Uterus (tissue), 3 donors: ENCODE measurements at regions not wholly inside any gene's neighbourhood (a gene's known extent, or its start where the extent isn't known, plus 50 kb on each side); places are given as distances from the start of the nearest gene placed in this dataset.

Source experiments
- DNase-seq, 2 donors: peaks; one replicate each; pipeline ENCODE4 v3.0.0-alpha.2; 2019 to 2020
- H3K27ac ChIP-seq, 2 donors: fragments of 200-600 bp; sonication (generic); 1 replicate in 1 of 2; 2 replicates in 1 of 2; pipeline ENCODE4 v1.5.1; 2016 to 2018
- H3K27me3 ChIP-seq, 2 donors: fragments of 200-600 bp; sonication (generic); one replicate each; pipeline ENCODE4 v1.5.1; 2018 to 2019; ENCODE audit warnings: control low read depth in 1 of 2
- H3K36me3 ChIP-seq, 2 donors: fragments of 200-600 bp; sonication (generic); one replicate each; pipeline ENCODE4 v1.5.1; 2019; ENCODE audit warnings: control low read depth in 1 of 2
- H3K4me1 ChIP-seq, 2 donors: fragments of 200-600 bp; sonication (generic); one replicate each; pipeline ENCODE4 v1.5.1; 2018 to 2019; ENCODE audit warnings: control low read depth in 1 of 2
- H3K4me3 ChIP-seq, 2 donors: fragments of 200-600 bp; sonication (generic); 1 replicate in 1 of 2; 2 replicates in 1 of 2; pipeline ENCODE4 v1.5.1; 2018 to 2019; ENCODE audit warnings: mild to moderate bottlenecking in 1 of 2
- H3K9me3 ChIP-seq, 2 donors: fragments of 200-600 bp; sonication (generic); one replicate each; pipeline ENCODE4 v1.5.1; 2019; ENCODE audit warnings: control low read depth in 1 of 2
- POLR2A ChIP-seq, 2 donors: fragments of 450-650 bp; IDR thresholded peaks; one replicate each; pipeline ENCODE4 v1.6.1; 2016; ENCODE audit warnings: antibody characterized with exemption in 2 of 2, mild to moderate bottlenecking in 1 of 2, moderate library complexity in 1 of 2
- intact Hi-C: fragments of 100-400 bp; cut with DNase I; formaldehyde crosslinking; loops from one replicate; pipeline ENCODE4 v1.15.1; 2023; ENCODE audit warnings: low total_unique reads
- TF ChIP-seq, protein P1 (sequence below), 4 experiments: fragments of 200-600 bp in 2 of 4; fragments of 450-650 bp in 2 of 4; sonication (generic) in 2 of 4; IDR thresholded peaks; one replicate each; pipeline ENCODE4 v1.5.1; 2016 to 2019; ENCODE audit warnings: antibody characterized with exemption in 4 of 4, mild to moderate bottlenecking in 2 of 4, moderate library complexity in 1 of 4
- donor health status: DM: yes; HTN: yes; CAD: no.

GRCh38 chr14:81990312-81990761, 456.7 kb upstream of the SEL1L start:
- intact Hi-C loops, result no loop called here
- DNase-seq, result peak in 1 of 2 donors; percentile 17
- H3K36me3 ChIP-seq, result no peaks in the 10 kb centered on the region

DNA sequence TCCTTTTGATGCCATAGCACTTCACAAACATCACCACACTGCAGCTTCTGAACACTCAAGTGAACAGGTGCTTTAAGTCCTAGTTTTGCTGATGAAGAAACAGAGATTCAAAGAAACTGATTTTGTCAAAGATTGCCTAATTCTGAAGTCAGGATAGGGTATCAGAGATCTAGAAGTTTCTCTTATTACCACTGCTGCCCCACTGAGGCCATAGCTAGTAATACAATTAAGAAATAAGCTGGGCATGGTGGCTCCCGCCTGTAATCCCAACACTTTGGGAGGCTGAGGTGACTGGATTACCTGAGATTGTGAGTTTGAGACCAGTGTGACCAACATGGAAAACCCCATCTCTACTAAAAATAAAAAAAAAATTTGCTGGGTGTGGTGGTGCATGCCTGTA, 458.3 kb upstream of the SEL1L start:
- Histone ChIP-seq H3K9me3 (no peaks in the 10 kb centered on the region), H3K4me1 (no peaks in the 10 kb centered on the region), H3K4me3 (no peak overlapping the region), H3K36me3 (no peaks in the 10 kb centered on the region), H3K27me3 (no peaks in the 10 kb centered on the region), H3K27ac (no peak overlapping the region)
- intact Hi-C loops, result no loop called here
- no peak for DNase-seq
- TF ChIP-seq, protein P1, sequence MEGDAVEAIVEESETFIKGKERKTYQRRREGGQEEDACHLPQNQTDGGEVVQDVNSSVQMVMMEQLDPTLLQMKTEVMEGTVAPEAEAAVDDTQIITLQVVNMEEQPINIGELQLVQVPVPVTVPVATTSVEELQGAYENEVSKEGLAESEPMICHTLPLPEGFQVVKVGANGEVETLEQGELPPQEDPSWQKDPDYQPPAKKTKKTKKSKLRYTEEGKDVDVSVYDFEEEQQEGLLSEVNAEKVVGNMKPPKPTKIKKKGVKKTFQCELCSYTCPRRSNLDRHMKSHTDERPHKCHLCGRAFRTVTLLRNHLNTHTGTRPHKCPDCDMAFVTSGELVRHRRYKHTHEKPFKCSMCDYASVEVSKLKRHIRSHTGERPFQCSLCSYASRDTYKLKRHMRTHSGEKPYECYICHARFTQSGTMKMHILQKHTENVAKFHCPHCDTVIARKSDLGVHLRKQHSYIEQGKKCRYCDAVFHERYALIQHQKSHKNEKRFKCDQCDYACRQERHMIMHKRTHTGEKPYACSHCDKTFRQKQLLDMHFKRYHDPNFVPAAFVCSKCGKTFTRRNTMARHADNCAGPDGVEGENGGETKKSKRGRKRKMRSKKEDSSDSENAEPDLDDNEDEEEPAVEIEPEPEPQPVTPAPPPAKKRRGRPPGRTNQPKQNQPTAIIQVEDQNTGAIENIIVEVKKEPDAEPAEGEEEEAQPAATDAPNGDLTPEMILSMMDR (IDR thresholded peaks at IDR 0.05), result no peak
- TF ChIP-seq POLR2A (IDR thresholded peaks at IDR 0.05), result no peak

More at GRCh38 chr14:81990312-81990761, 456.7 kb upstream of the SEL1L start:
- TF ChIP-seq, protein P1 (IDR thresholded peaks at IDR 0.05), result peak; percentile 67 to 82 (median 78)
- no peak for TF ChIP-seq POLR2A (IDR thresholded peaks at IDR 0.05)
- no peaks in the 10 kb centered on the region for H3K27me3 ChIP-seq
- no peak overlapping the region for H3K27ac ChIP-seq
- no peaks in the 10 kb centered on the region for H3K9me3 ChIP-seq
- no peak overlapping the region for H3K4me3 ChIP-seq
- H3K4me1 ChIP-seq, result no peaks in the 10 kb centered on the region

- no peak for DNase-seq
- TF ChIP-seq POLR2A (IDR thresholded peaks at IDR 0.05), result no peak
- TF ChIP-seq, protein P1 (IDR thresholded peaks at IDR 0.05), result no peak
- H3K27ac ChIP-seq, result no peak overlapping the region
- intact Hi-C loops, result no loop called here
- H3K9me3 ChIP-seq, result no peaks in the 10 kb centered on the region
- H3K36me3 ChIP-seq, result no peaks in the 10 kb centered on the region
- H3K4me3 ChIP-seq, result no peak overlapping the region
- no peaks in the 10 kb centered on the region for H3K4me1 ChIP-seq
- H3K27me3 ChIP-seq, result no peaks in the 10 kb centered on the region
Measured at GRCh38 chr14:81993432-81993831, 459.8 kb upstream of the SEL1L start.

GRCh38 chr14:82003426-82003825, 469.8 kb upstream of the SEL1L start:
- no peaks in the 10 kb centered on the region for H3K9me3 ChIP-seq
- no peak overlapping the region for H3K4me3 ChIP-seq
- intact Hi-C loops, result no loop called here
- H3K36me3 ChIP-seq, result no peaks in the 10 kb centered on the region
- H3K27ac ChIP-seq, result no peak overlapping the region
- TF ChIP-seq POLR2A (IDR thresholded peaks at IDR 0.05), result no peak
- TF ChIP-seq, protein P1 (IDR thresholded peaks at IDR 0.05), result no peak
- no peaks in the 10 kb centered on the region for H3K4me1 ChIP-seq
- no peaks in the 10 kb centered on the region for H3K27me3 ChIP-seq
- no peak for DNase-seq

DNA sequence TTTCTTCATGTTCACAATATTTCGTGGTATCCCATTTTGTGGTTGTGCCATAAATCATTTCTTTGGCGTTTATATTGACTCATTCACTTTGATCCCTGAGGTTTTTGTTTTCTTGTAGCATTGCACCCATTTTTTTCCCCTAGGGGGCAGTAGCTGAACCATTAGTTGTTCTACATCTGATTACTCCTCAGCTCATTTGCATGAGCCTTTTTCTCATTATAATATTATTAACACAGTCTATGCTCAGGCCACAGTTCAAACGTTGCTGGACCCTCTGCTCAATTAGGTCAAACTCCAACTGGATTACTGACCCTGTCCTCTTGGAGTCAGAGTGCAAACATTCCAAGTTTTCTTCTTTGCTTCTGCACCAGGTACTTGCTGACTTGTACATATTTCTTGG, 475.4 kb upstream of the SEL1L start:
- Histone ChIP-seq H3K9me3 (no peaks in the 10 kb centered on the region), H3K27me3 (no peaks in the 10 kb centered on the region), H3K27ac (no peak overlapping the region), H3K4me3 (no peak overlapping the region), H3K4me1 (no peaks in the 10 kb centered on the region), H3K36me3 (no peaks in the 10 kb centered on the region)
- TF ChIP-seq, protein P1 (IDR thresholded peaks at IDR 0.05), result no peak
- no peak for TF ChIP-seq POLR2A (IDR thresholded peaks at IDR 0.05)
- no peak for DNase-seq
- intact Hi-C loops, result no loop called here
